ENCODE measurements at regions not wholly inside any gene's neighbourhood (a gene's known extent, or its start where the extent isn't known, plus 50 kb on each side); places are given as distances from the start of the nearest gene placed in this dataset.
A peak's percentile ranks its signal among the peaks of the same experiment; 100 is the strongest.

DNA sequence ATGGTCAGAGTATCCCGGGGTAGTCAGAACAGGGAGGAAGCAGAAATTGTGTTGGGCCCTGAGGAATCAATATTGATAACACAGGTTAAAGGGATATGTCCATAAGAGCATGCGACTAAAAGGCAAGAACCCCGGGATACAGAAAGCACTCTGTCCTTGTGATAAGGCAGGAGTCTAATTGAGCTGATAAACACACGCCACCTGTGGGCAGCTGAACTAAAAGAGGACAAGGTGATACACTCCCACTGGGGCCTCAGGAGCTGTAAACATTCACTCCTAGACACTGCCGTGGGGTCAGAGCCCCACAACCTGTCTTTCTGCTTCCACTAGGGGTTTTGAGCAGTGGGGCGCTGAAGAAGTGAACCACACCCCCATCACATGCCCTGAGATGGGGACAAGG, 144.7 kb upstream of the MPDZ start:
- Histone ChIP-seq H3K9me3 (ENCODE audit: control insufficient read depth, insufficient read depth, low read depth, low read length) (no peaks in the 10 kb centered on the region), H3K4me3 (replicated peaks in 1 of 4; ENCODE audit: control extremely low read depth in 1 of 4, insufficient read depth in 1 of 4, low read depth in 3 of 4, low read length in 4 of 4) (no peak overlapping the region), H3K36me3 (ENCODE audit: control insufficient read depth, insufficient read depth, low read length) (no peaks in the 10 kb centered on the region), H3K27me3 (ENCODE audit: control insufficient read depth, insufficient read depth, low read length) (no peaks in the 10 kb centered on the region), H4K20me1 (ENCODE audit: control insufficient read depth, extremely low read depth, insufficient read depth, low read length) (no peaks in the 10 kb centered on the region), H3K4me2 (ENCODE audit: extremely low read depth, insufficient read depth, low read length) (no peak overlapping the region), H3K9ac (ENCODE audit: insufficient read depth, low read length) (no peak overlapping the region), H3K27ac (ENCODE audit: insufficient read depth, low read length) (no peak overlapping the region), H3K4me1 (ENCODE audit: control insufficient read depth, extremely low read depth, insufficient read depth, low read length) (no peaks in the 10 kb centered on the region), H2AFZ (ENCODE audit: low read length) (no peak overlapping the region), H3K79me2 (ENCODE audit: control insufficient read depth, insufficient read depth, low read length) (no peaks in the 10 kb centered on the region)
- no peak for TF ChIP-seq CTCF (conservative IDR thresholded peaks at IDR 0.05 in 1 of 2, IDR thresholded peaks at IDR 0.05 in 1 of 2; ENCODE audit: low read depth in 1 of 2, low read length in 2 of 2)
- TF ChIP-seq EZH2 (IDR thresholded peaks at IDR 0.05; ENCODE audit: low read length, missing control alignments) = no peak
- no peak for DNase-seq (ENCODE audit: low read depth in 2 of 2)

DNA sequence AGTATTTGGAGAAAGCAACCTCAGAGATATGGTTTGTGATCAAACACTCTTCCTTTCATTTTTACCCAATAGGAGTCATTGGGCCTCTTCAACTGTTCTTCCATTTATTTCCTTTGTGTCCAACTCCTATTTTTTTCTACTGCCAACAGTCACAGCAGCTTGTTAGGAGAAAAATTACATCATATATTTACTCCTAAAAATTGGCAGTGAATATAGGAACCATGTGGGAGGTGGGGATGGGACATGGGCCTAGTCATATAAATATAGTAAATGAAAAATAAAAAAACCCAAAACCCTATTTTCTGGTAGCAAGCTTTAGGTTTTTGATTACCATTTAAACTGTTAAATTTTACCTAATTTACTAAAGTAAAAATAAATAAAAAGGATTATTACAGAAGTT, 134.9 kb upstream of the MPDZ start:
- H3K27me3 ChIP-seq (ENCODE audit: control insufficient read depth, insufficient read depth, low read length) = no peaks in the 10 kb centered on the region
- no peak overlapping the region for H2AFZ ChIP-seq (ENCODE audit: low read length)
- DNase-seq (ENCODE audit: low read depth in 2 of 2) = peak in 1 of 2 donors; percentile 10
- H3K27ac ChIP-seq (ENCODE audit: insufficient read depth, low read length) = no peak overlapping the region
- no peaks in the 10 kb centered on the region for H3K36me3 ChIP-seq (ENCODE audit: control insufficient read depth, insufficient read depth, low read length)
- H4K20me1 ChIP-seq (ENCODE audit: control insufficient read depth, extremely low read depth, insufficient read depth, low read length) = no peaks in the 10 kb centered on the region
- H3K9ac ChIP-seq (ENCODE audit: insufficient read depth, low read length) = no peak overlapping the region
- no peaks in the 10 kb centered on the region for H3K79me2 ChIP-seq (ENCODE audit: control insufficient read depth, insufficient read depth, low read length)
- no peak overlapping the region for H3K4me3 ChIP-seq (replicated peaks in 1 of 4; ENCODE audit: control extremely low read depth in 1 of 4, insufficient read depth in 1 of 4, low read depth in 3 of 4, low read length in 4 of 4)
- no peaks in the 10 kb centered on the region for H3K9me3 ChIP-seq (ENCODE audit: control insufficient read depth, insufficient read depth, low read depth, low read length)
- no peak for TF ChIP-seq CTCF (conservative IDR thresholded peaks at IDR 0.05 in 1 of 2, IDR thresholded peaks at IDR 0.05 in 1 of 2; ENCODE audit: low read depth in 1 of 2, low read length in 2 of 2)
- no peak for TF ChIP-seq EZH2 (IDR thresholded peaks at IDR 0.05; ENCODE audit: low read length, missing control alignments)
- no peak overlapping the region for H3K4me2 ChIP-seq (ENCODE audit: extremely low read depth, insufficient read depth, low read length)
- no peaks in the 10 kb centered on the region for H3K4me1 ChIP-seq (ENCODE audit: control insufficient read depth, extremely low read depth, insufficient read depth, low read length)

GRCh38 chr9:13412331-13412730, 132.8 kb upstream of the MPDZ start:
- no peak overlapping the region for H3K27ac ChIP-seq (ENCODE audit: insufficient read depth, low read length)
- TF ChIP-seq CTCF (conservative IDR thresholded peaks at IDR 0.05 in 1 of 2, IDR thresholded peaks at IDR 0.05 in 1 of 2; ENCODE audit: low read depth in 1 of 2, low read length in 2 of 2) (no peak), EZH2 (IDR thresholded peaks at IDR 0.05; ENCODE audit: low read length, missing control alignments) (no peak)

More at GRCh38 chr9:13412331-13412730, 132.8 kb upstream of the MPDZ start:
- H3K79me2 ChIP-seq (ENCODE audit: control insufficient read depth, insufficient read depth, low read length) = no peaks in the 10 kb centered on the region
- H3K9ac ChIP-seq (ENCODE audit: insufficient read depth, low read length) = no peak overlapping the region
- H2AFZ ChIP-seq (ENCODE audit: low read length) = no peak overlapping the region
- peak in 1 of 2 donors; percentile 20 for DNase-seq (ENCODE audit: low read depth in 2 of 2)
- no peaks in the 10 kb centered on the region for H3K9me3 ChIP-seq (ENCODE audit: control insufficient read depth, insufficient read depth, low read depth, low read length)
- H3K36me3 ChIP-seq (ENCODE audit: control insufficient read depth, insufficient read depth, low read length) = no peaks in the 10 kb centered on the region
- no peaks in the 10 kb centered on the region for H4K20me1 ChIP-seq (ENCODE audit: control insufficient read depth, extremely low read depth, insufficient read depth, low read length)
- H3K4me2 ChIP-seq (ENCODE audit: extremely low read depth, insufficient read depth, low read length) = no peak overlapping the region
- no peaks in the 10 kb centered on the region for H3K4me1 ChIP-seq (ENCODE audit: control insufficient read depth, extremely low read depth, insufficient read depth, low read length)
- no peak overlapping the region for H3K4me3 ChIP-seq (replicated peaks in 1 of 4; ENCODE audit: control extremely low read depth in 1 of 4, insufficient read depth in 1 of 4, low read depth in 3 of 4, low read length in 4 of 4)
- no peaks in the 10 kb centered on the region for H3K27me3 ChIP-seq (ENCODE audit: control insufficient read depth, insufficient read depth, low read length)
